Mesodermal cell (in vitro differentiated cells): ENCODE measurements at regions not wholly inside any gene's neighbourhood (a gene's known extent, or its start where the extent isn't known, plus 50 kb on each side); places are given as distances from the start of the nearest gene placed in this dataset.

ENCODE experiments used
- H3K27ac ChIP-seq: 2 replicates; pipeline ENCODE4 v1.7.0; 2013; ENCODE audit warnings: mild to moderate bottlenecking, low read depth, low read length, moderate library complexity; ENCODE audit not compliant: severe bottlenecking
- H3K36me3 ChIP-seq: 2 replicates; pipeline ENCODE4 v1.7.1; 2013; ENCODE audit warnings: mild to moderate bottlenecking, low read length, moderate library complexity; ENCODE audit not compliant: control insufficient read depth, insufficient read depth
- H3K4me1 ChIP-seq: one replicate; pipeline ENCODE4 v1.7.1; 2013; ENCODE audit warnings: mild to moderate bottlenecking, low read length; ENCODE audit not compliant: insufficient read depth, control insufficient read depth, poor library complexity, severe bottlenecking
- H3K4me3 ChIP-seq: 2 replicates; pipeline ENCODE4 v1.7.0; 2013; ENCODE audit warnings: low read length, control low read depth, mild to moderate bottlenecking; ENCODE audit not compliant: insufficient read depth, poor library complexity, severe bottlenecking; ENCODE audit errors: extremely low read depth
- H3K9me3 ChIP-seq: 2 replicates; pipeline ENCODE4 v1.7.1; 2013; ENCODE audit warnings: mild to moderate bottlenecking, low read length, moderate library complexity; ENCODE audit not compliant: control insufficient read depth
- WGBS, 2 experiments: methylation state at CpG; one replicate each; pipeline ENCODE4 v1.1.5; 2013; ENCODE audit warnings: missing lambda C conversion rate in 2 of 2; ENCODE audit not compliant: insufficient coverage in 2 of 2; 5-methylcytosine and 5-hydroxymethylcytosine counted together

GRCh38 chr17:77579131-77579530, 379.4 kb upstream of the TNRC6C start:
- Histone ChIP-seq H3K9me3 (no peaks in the 10 kb centered on the region), H3K36me3 (no peaks in the 10 kb centered on the region), H3K27ac (no peak overlapping the region), H3K4me3 (no peak overlapping the region), H3K4me1 (no peaks in the 10 kb centered on the region)
- WGBS, 2 experiments = 92 to 93% methylated on average over 9 of the region's 9 CpGs

- H3K36me3 ChIP-seq = no peaks in the 10 kb centered on the region
- H3K9me3 ChIP-seq = no peaks in the 10 kb centered on the region
- no peak overlapping the region for H3K4me3 ChIP-seq
- 90 to 91% methylated on average over 6 of the region's 6 CpGs for WGBS, 2 experiments
- H3K27ac ChIP-seq = no peak overlapping the region
- no peaks in the 10 kb centered on the region for H3K4me1 ChIP-seq
These were observed 378.8 kb upstream of the TNRC6C start for GRCh38 chr17:77579682-77580081.

- no peaks in the 10 kb centered on the region for H3K4me1 ChIP-seq
- H3K36me3 ChIP-seq = no peaks in the 10 kb centered on the region
- 71 to 83% methylated on average over 1 to 6 of the region's 8 CpGs for WGBS, 2 experiments
- no peak overlapping the region for H3K4me3 ChIP-seq
- no peaks in the 10 kb centered on the region for H3K9me3 ChIP-seq
- no peak overlapping the region for H3K27ac ChIP-seq
These were observed 377.8 kb upstream of the TNRC6C start for GRCh38 chr17:77580531-77581270.

GRCh38 chr17:77581480-77581879, 377.0 kb upstream of the TNRC6C start:
- Histone ChIP-seq H3K36me3 (no peaks in the 10 kb centered on the region), H3K27ac (no peak overlapping the region), H3K9me3 (no peaks in the 10 kb centered on the region), H3K4me3 (no peak overlapping the region), H3K4me1 (no peaks in the 10 kb centered on the region)
- WGBS, 2 experiments = 75 to 83% methylated on average over 1 of the region's 2 CpGs

GRCh38 chr17:77585142-77585860, 373.2 kb upstream of the TNRC6C start:
- H3K4me3 ChIP-seq = no peak overlapping the region
- H3K9me3 ChIP-seq = no peaks in the 10 kb centered on the region
- no peak overlapping the region for H3K27ac ChIP-seq
- H3K36me3 ChIP-seq = no peaks in the 10 kb centered on the region
- H3K4me1 ChIP-seq = no peaks in the 10 kb centered on the region
- WGBS, 2 experiments = 73 to 90% methylated on average over 4 to 5 of the region's 9 CpGs

- WGBS, 2 experiments = 90 to 92% methylated on average over 13 of the region's 16 CpGs
- H3K27ac ChIP-seq = no peak overlapping the region
- no peaks in the 10 kb centered on the region for H3K36me3 ChIP-seq
- H3K4me1 ChIP-seq = no peaks in the 10 kb centered on the region
- H3K9me3 ChIP-seq = no peaks in the 10 kb centered on the region
- H3K4me3 ChIP-seq = no peak overlapping the region
These were observed 367.4 kb upstream of the TNRC6C start for GRCh38 chr17:77590951-77591735.

- Histone ChIP-seq H3K4me3 (no peak overlapping the region), H3K9me3 (no peaks in the 10 kb centered on the region), H3K4me1 (no peaks in the 10 kb centered on the region), H3K27ac (no peak overlapping the region), H3K36me3 (no peaks in the 10 kb centered on the region)
- 89 to 96% methylated on average over 10 of the region's 13 CpGs for whole genome bisulfite sequencing, 2 experiments
These were observed 366.2 kb upstream of the TNRC6C start for GRCh38 chr17:77592106-77592865.

- Histone ChIP-seq H3K36me3 (no peaks in the 10 kb centered on the region), H3K27ac (no peak overlapping the region), H3K4me1 (no peaks in the 10 kb centered on the region), H3K9me3 (no peaks in the 10 kb centered on the region), H3K4me3 (no peak overlapping the region)
- 91 to 93% methylated on average over 5 of the region's 5 CpGs for WGBS, 2 experiments
These were observed 365.4 kb upstream of the TNRC6C start for GRCh38 chr17:77593081-77593480.

GRCh38 chr17:77594416-77595209, 363.9 kb upstream of the TNRC6C start:
- no peak overlapping the region for H3K27ac ChIP-seq
- H3K36me3 ChIP-seq = no peaks in the 10 kb centered on the region
- H3K4me3 ChIP-seq = no peak overlapping the region
- H3K4me1 ChIP-seq = no peaks in the 10 kb centered on the region
- H3K9me3 ChIP-seq = no peaks in the 10 kb centered on the region
- 89 to 98% methylated on average over 6 of the region's 7 CpGs for WGBS, 2 experiments
